K562 (cell line): ENCODE measurements at regions not wholly inside any gene's neighbourhood (a gene's known extent, or its start where the extent isn't known, plus 50 kb on each side); places are given as distances from the start of the nearest gene placed in this dataset.

Experiments used
- ATAC-seq: fragments of 200-7000 bp; cut with Tn5 transposase; 3 replicates; pipeline ENCODE4 v1.9.1; 2020; ENCODE audit warnings: moderate library complexity
- BruUV-seq: library from RNA; stranded (reverse); fragments of 400-500 nt; replicated peaks from 2 replicates; lab custom pipeline; 2021; lab: Mats Ljungman, UMichigan
- CTCF ChIA-PET: fragments of 300-600 bp; formaldehyde crosslinking; extraction: SDS; loops from one replicate; lab custom pipeline; 2021; ENCODE audit warnings: low intra/inter-chr PET ratio; lab: Yijun Ruan, JAX
- POLR2A ChIA-PET: fragments of 300-600, 350-650 bp; sonication (Branson Sonifier 250); formaldehyde crosslinking; extraction: SDS; loops from one replicate; lab custom pipeline; 2021; ENCODE audit warnings: antibody characterized with exemption, inconsistent platforms; lab: Yijun Ruan, JAX
- DNase-seq, 4 experiments: peaks; one replicate each; pipeline versions ENCODE4 v3.0.0 to v3.0.0-alpha.2; 2011 to 2018; ENCODE audit warnings: low spot score in 3 of 4, mixed read lengths in 3 of 4; ENCODE audit errors: extremely low read depth in 1 of 4
- FAIRE-seq: peaks from 2 replicates; lab custom pipeline; 2011; peaks lifted over from hg19 to GRCh38; lab: Jason Lieb, UNC
- H2AFZ ChIP-seq: 2 replicates; pipeline ENCODE4 v1.6.0; 2011; ENCODE audit warnings: low read depth, low read length, control low read depth, inconsistent platforms
- H3K27ac ChIP-seq: fragments of 200-600 bp; 3 replicates; pipeline ENCODE4 v1.8.0; 2011; ENCODE audit warnings: low read depth, mild to moderate bottlenecking, control low read depth, inconsistent platforms, low read length, moderate library complexity, mixed read lengths; ENCODE audit errors: extremely low read depth
- H3K27me3 ChIP-seq, 2 experiments: fragments of 300-600 bp in 1 of 2; 2 replicates in 1 of 2; 3 replicates in 1 of 2; pipeline versions ENCODE4 v1.6.0 to v1.8.0; 2011; ENCODE audit warnings: inconsistent platforms in 2 of 2, low read length in 2 of 2, mild to moderate bottlenecking in 1 of 2, mixed read lengths in 1 of 2, moderate library complexity in 1 of 2; ENCODE audit not compliant: control insufficient read depth in 2 of 2, insufficient read depth in 2 of 2
- H3K36me3 ChIP-seq: fragments of 300-600 bp; 3 replicates; pipeline ENCODE4 v1.8.0; 2011; ENCODE audit warnings: mild to moderate bottlenecking, low read length, inconsistent platforms; ENCODE audit not compliant: control insufficient read depth, insufficient read depth
- H3K4me1 ChIP-seq, 2 experiments: fragments of 200-600 bp in 1 of 2; replicated peaks in 1 of 2; 2 replicates in 1 of 2; 3 replicates in 1 of 2; pipeline versions ENCODE4 v1.5.1 to v1.8.0; 2011; ENCODE audit warnings: inconsistent platforms in 2 of 2, low read length in 2 of 2, mild to moderate bottlenecking in 1 of 2, mixed read lengths in 1 of 2, moderate library complexity in 1 of 2; ENCODE audit not compliant: control insufficient read depth in 2 of 2, insufficient read depth in 2 of 2
- H3K4me2 ChIP-seq: 2 replicates; pipeline ENCODE4 v1.6.1; 2011; ENCODE audit warnings: low read length, control low read depth, inconsistent platforms, mixed read lengths; ENCODE audit not compliant: insufficient read depth
- H3K4me3 ChIP-seq: fragments of 200-600 bp; sonication (generic), shearing (Covaris generic); 2 replicates; pipeline ENCODE4 v1.5.1; 2016; ENCODE audit warnings: control low read depth, inconsistent platforms
- H3K79me2 ChIP-seq: fragments of 200-600 bp; 3 replicates; pipeline ENCODE4 v1.8.0; 2011; ENCODE audit warnings: low read length, inconsistent platforms; ENCODE audit not compliant: control insufficient read depth, insufficient read depth
- H3K9ac ChIP-seq, 2 experiments: 2 replicates each; pipeline versions ENCODE4 v1.6.0 to v1.6.1; 2011; ENCODE audit warnings: low read depth in 2 of 2, low read length in 2 of 2, control low read depth in 1 of 2, inconsistent platforms in 1 of 2, mild to moderate bottlenecking in 1 of 2, mixed read lengths in 1 of 2; ENCODE audit not compliant: insufficient read depth in 1 of 2
- H3K9me1 ChIP-seq: one replicate; pipeline ENCODE4 v1.6.0; 2011; ENCODE audit warnings: inconsistent platforms, mild to moderate bottlenecking, low read length, moderate library complexity; ENCODE audit not compliant: control insufficient read depth, insufficient read depth
- H3K9me3 ChIP-seq: replicated peaks from 2 replicates; pipeline ENCODE4 v1.5.1; 2011; ENCODE audit warnings: low read depth, low read length, inconsistent platforms; ENCODE audit not compliant: control insufficient read depth, insufficient read depth
- H4K20me1 ChIP-seq: replicated peaks from 2 replicates; pipeline ENCODE4 v1.6.1; 2011; ENCODE audit warnings: low read length, inconsistent platforms, mixed read lengths; ENCODE audit not compliant: control insufficient read depth, insufficient read depth
- HNRNPH1 ChIP-seq: fragments of 200-400 bp; formaldehyde crosslinking; optimal IDR thresholded peaks from 2 replicates; pipeline ENCODE3; 2017; ENCODE audit warnings: low read depth, mild to moderate bottlenecking, low read length, moderate library complexity
- NCOR1 ChIP-seq: fragments of 450-650 bp; IDR thresholded peaks from 2 replicates; pipeline ENCODE4 v1.6.1; 2016; ENCODE audit warnings: mild to moderate bottlenecking, moderate library complexity
- NONO ChIP-seq, 2 experiments: fragments of 200-400 bp in 1 of 2; fragments of 450-650 bp in 1 of 2; formaldehyde crosslinking in 1 of 2; IDR thresholded peaks; 2 replicates each; pipeline ENCODE4 v1.6.1; 2017; ENCODE audit warnings: low read depth in 2 of 2, mild to moderate bottlenecking in 2 of 2, moderate library complexity in 2 of 2, low read length in 1 of 2
- TARDBP ChIP-seq: fragments of 450-650 bp; IDR thresholded peaks from 2 replicates; pipeline ENCODE4 v1.6.1; 2016
- ZFX ChIP-seq: sonication (generic); formaldehyde crosslinking; IDR thresholded peaks from 2 replicates; pipeline ENCODE4 v1.8.0; 2022; ENCODE audit warnings: mild to moderate bottlenecking, missing genetic modification reagents, moderate library complexity
- ZNF696 ChIP-seq: fragments of 250-450 bp; sonication (Bioruptor Pico); conservative IDR thresholded peaks from 2 replicates; pipeline ENCODE4 v1.4.0; 2020; ENCODE audit warnings: mild to moderate bottlenecking, moderate library complexity
- ZNF780A ChIP-seq: fragments of 250-450 bp; sonication (Bioruptor Pico); IDR thresholded peaks from 2 replicates; pipeline ENCODE4 v1.5.0; 2021; ENCODE audit warnings: mild to moderate bottlenecking
- WGBS: fragments of 100-300 bp; shearing (Covaris generic); methylation state at CpG from one replicate; pipeline ENCODE4 v1.1.6; 2016; ENCODE audit warnings: low coverage, mixed read lengths; ENCODE audit not compliant: insufficient coverage; ENCODE audit errors: missing lambda C conversion rate; 5-methylcytosine and 5-hydroxymethylcytosine counted together
- in situ Hi-C: fragments of 300-500 bp; cut with MboI; formaldehyde crosslinking; loops from 4 replicates; pipeline ENCODE4 v1.15.0; 2018; ENCODE audit warnings: inconsistent platforms, mixed read lengths
- intact Hi-C: fragments of 100-400 bp; cut with micrococcal nuclease; formaldehyde crosslinking; loops from 2 replicates; pipeline ENCODE4 v1.14.2; 2022
- TF ChIP-seq, protein P1 (sequence below): sonication (generic); formaldehyde crosslinking; IDR thresholded peaks from 2 replicates; pipeline ENCODE4 v1.8.0; 2022; ENCODE audit warnings: mild to moderate bottlenecking, low read depth, missing genetic modification reagents
- TF ChIP-seq, protein P2 (sequence below): fragments of 250-450 bp; sonication (Bioruptor Pico); IDR thresholded peaks from 2 replicates; pipeline ENCODE4 v1.5.0; 2021; ENCODE audit warnings: mild to moderate bottlenecking, borderline replicate concordance
- TF ChIP-seq, protein P3 (sequence below), 2 experiments: fragments of 450-650 bp in 1 of 2; sonication (generic) in 1 of 2; formaldehyde crosslinking in 1 of 2; IDR thresholded peaks in 1 of 2; conservative IDR thresholded peaks in 1 of 2; 2 replicates each; pipeline versions ENCODE4 v1.6.1 to v1.8.1; 2016 to 2023; ENCODE audit warnings: mild to moderate bottlenecking in 2 of 2, moderate library complexity in 2 of 2, inconsistent platforms in 1 of 2, missing genetic modification reagents in 1 of 2

DNA sequence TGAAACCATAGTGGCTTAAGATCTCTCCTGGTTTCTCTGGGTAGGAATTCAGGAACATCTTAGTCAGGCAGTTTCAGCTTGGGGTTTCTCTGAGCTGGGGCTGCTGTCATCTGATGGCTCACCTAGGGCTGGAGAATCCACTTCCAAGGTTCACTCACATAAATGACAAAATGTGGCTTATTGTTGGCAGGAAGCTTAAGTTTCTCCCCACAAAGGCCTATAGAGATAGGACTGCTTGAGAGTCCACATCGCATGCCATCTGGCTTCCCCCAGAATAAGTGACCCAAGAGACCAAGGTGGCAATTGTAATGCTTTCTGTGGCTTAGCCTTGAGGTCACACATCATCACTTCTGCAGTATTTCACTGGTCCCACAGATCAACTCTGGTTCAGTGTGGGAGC is 131.4 kb downstream of the EDN1 start:
- Histone ChIP-seq H3K9me3 (no peaks in the 10 kb centered on the region), H2AFZ (no peak overlapping the region), H3K9ac (no peak overlapping the region), H3K4me2 (no peak overlapping the region), H3K4me1 (no peaks in the 10 kb centered on the region), H3K79me2 (no peaks in the 10 kb centered on the region), H3K27ac (no peak overlapping the region), H3K36me3 (no peaks in the 10 kb centered on the region), H3K9me1 (no peaks in the 10 kb centered on the region), H4K20me1 (no peaks in the 10 kb centered on the region), H3K4me3 (no peak overlapping the region), H3K27me3 (no peaks in the 10 kb centered on the region)
- ChIA-PET CTCF (no interaction called here), POLR2A (interaction anchor here (0.5 kb wide), 1 partner anchor 957 kb away, joined by 4 read pairs; no protein-coding TSS in a partner anchor)
- WGBS = 0% methylated on average over 1 of the region's 1 CpG
- DNase-seq (no peak), FAIRE-seq (no peak), ATAC-seq (no peak)
- intact Hi-C loops = no loop called here
- no TSS peak for BruUV-seq
- TF ChIP-seq, protein P1, sequence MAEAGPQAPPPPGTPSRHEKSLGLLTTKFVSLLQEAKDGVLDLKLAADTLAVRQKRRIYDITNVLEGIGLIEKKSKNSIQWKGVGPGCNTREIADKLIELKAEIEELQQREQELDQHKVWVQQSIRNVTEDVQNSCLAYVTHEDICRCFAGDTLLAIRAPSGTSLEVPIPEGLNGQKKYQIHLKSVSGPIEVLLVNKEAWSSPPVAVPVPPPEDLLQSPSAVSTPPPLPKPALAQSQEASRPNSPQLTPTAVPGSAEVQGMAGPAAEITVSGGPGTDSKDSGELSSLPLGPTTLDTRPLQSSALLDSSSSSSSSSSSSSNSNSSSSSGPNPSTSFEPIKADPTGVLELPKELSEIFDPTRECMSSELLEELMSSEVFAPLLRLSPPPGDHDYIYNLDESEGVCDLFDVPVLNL (CRISPR knock-in tag) = no peak
- TF ChIP-seq ZFX (no peak), ZNF696 (CRISPR knock-in tag) (no peak), NCOR1 (no peak), HNRNPH1 (no peak), TARDBP (no peak), NONO (IDR thresholded peaks at IDR 0.05; ENCODE audit: low read depth in 2 of 2, low read length in 1 of 2) (no peak), ZNF780A (CRISPR knock-in tag) (no peak)
- TF ChIP-seq, protein P2, sequence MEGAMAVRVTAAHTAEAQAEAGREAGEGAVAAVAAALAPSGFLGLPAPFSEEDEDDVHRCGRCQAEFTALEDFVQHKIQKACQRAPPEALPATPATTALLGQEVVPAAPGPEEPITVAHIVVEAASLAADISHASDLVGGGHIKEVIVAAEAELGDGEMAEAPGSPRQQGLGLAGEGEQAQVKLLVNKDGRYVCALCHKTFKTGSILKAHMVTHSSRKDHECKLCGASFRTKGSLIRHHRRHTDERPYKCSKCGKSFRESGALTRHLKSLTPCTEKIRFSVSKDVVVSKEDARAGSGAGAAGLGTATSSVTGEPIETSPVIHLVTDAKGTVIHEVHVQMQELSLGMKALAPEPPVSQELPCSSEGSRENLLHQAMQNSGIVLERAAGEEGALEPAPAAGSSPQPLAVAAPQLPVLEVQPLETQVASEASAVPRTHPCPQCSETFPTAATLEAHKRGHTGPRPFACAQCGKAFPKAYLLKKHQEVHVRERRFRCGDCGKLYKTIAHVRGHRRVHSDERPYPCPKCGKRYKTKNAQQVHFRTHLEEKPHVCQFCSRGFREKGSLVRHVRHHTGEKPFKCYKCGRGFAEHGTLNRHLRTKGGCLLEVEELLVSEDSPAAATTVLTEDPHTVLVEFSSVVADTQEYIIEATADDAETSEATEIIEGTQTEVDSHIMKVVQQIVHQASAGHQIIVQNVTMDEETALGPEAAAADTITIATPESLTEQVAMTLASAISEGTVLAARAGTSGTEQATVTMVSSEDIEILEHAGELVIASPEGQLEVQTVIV (CRISPR knock-in tag) = no peak
- TF ChIP-seq, protein P3, sequence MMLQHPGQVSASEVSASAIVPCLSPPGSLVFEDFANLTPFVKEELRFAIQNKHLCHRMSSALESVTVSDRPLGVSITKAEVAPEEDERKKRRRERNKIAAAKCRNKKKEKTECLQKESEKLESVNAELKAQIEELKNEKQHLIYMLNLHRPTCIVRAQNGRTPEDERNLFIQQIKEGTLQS (IDR thresholded peaks at IDR 0.05) = no peak
- TF ChIP-seq, protein P3 (CRISPR knock-in tag; conservative IDR thresholded peaks at IDR 0.05) = no peak
- in situ Hi-C loops = no loop called here
